Breast epithelium (tissue), 3 donors: ENCODE measurements at regions not wholly inside any gene's neighbourhood (a gene's known extent, or its start where the extent isn't known, plus 50 kb on each side); places are given as distances from the start of the nearest gene placed in this dataset.

Experiments
- POLR2A ChIP-seq: fragments of 450-650 bp; IDR thresholded peaks from one replicate; pipeline ENCODE4 v1.6.1; 2016; ENCODE audit warnings: antibody characterized with exemption, mild to moderate bottlenecking, moderate library complexity
- POLR2AphosphoS5 ChIP-seq, 3 donors: sonication (generic); formaldehyde crosslinking; IDR thresholded peaks; one replicate each; pipeline ENCODE4 v1.6.1; 2017; ENCODE audit warnings: antibody characterized with exemption in 3 of 3

GRCh38 chr2:153802671-153803070 lies 69.1 kb upstream of the GALNT13 start:
- TF ChIP-seq POLR2A (no peak), POLR2AphosphoS5 (IDR thresholded peaks at IDR 0.05) (no peak)
